Umbilical cord (tissue), 1 donor: ENCODE measurements at regions not wholly inside any gene's neighbourhood (a gene's known extent, or its start where the extent isn't known, plus 50 kb on each side); places are given as distances from the start of the nearest gene placed in this dataset.

Experiments used
- DNase-seq: peaks from one replicate; pipeline ENCODE4 v3.0.0-alpha.2; 2015; ENCODE audit warnings: low spot score

GRCh38 chr1:209389975-209390374 lies 193.5 kb upstream of the CAMK1G start:
- DNase-seq: no peak

GRCh38 chr1:209390764-209391163 lies 192.8 kb upstream of the CAMK1G start:
- DNase-seq: no peak

- DNase-seq: no peak
Observed at GRCh38 chr1:209391792-209392191, 191.7 kb upstream of the CAMK1G start.

- DNase-seq: no peak
Observed at GRCh38 chr1:209395169-209395568, 188.3 kb upstream of the CAMK1G start.

GRCh38 chr1:209397371-209397770 lies 186.1 kb upstream of the CAMK1G start:
- no peak for DNase-seq

- DNase-seq: no peak
Observed at GRCh38 chr1:209397910-209398309, 185.6 kb upstream of the CAMK1G start.

- DNase-seq: peak; percentile 87
Observed at GRCh38 chr1:209398313-209398991, 185.1 kb upstream of the CAMK1G start.

GRCh38 chr1:209399800-209400199 lies 183.7 kb upstream of the CAMK1G start:
- DNase-seq: no peak

- DNase-seq: no peak
Observed at GRCh38 chr1:209400351-209401220, 182.9 kb upstream of the CAMK1G start.

GRCh38 chr1:209402697-209403096 lies 180.8 kb upstream of the CAMK1G start:
- no peak for DNase-seq

GRCh38 chr1:209403921-209404320 lies 179.6 kb upstream of the CAMK1G start:
- no peak for DNase-seq

GRCh38 chr1:209404577-209404976 lies 178.9 kb upstream of the CAMK1G start:
- no peak for DNase-seq

- DNase-seq: peak; percentile 25
Observed at GRCh38 chr1:209405183-209405814, 178.2 kb upstream of the CAMK1G start.

- no peak for DNase-seq
Observed at GRCh38 chr1:209406168-209406567, 177.3 kb upstream of the CAMK1G start.

GRCh38 chr1:209406595-209406994 lies 176.9 kb upstream of the CAMK1G start:
- DNase-seq: no peak

- no peak for DNase-seq
Observed at GRCh38 chr1:209409780-209410179, 173.7 kb upstream of the CAMK1G start.

GRCh38 chr1:209411491-209411929 lies 172.0 kb upstream of the CAMK1G start:
- DNase-seq: peak; percentile 95

- no peak for DNase-seq
Observed at GRCh38 chr1:209412036-209412435, 171.5 kb upstream of the CAMK1G start.

- no peak for DNase-seq
Observed at GRCh38 chr1:209412566-209412965, 170.9 kb upstream of the CAMK1G start.

GRCh38 chr1:209413062-209413461 lies 170.5 kb upstream of the CAMK1G start:
- DNase-seq: no peak

GRCh38 chr1:209414803-209415329 lies 168.6 kb upstream of the CAMK1G start:
- DNase-seq: no peak

- DNase-seq: peak; percentile 71
Observed at GRCh38 chr1:209416039-209416438, 167.5 kb upstream of the CAMK1G start.
